OCI-LY3 (cell line): ENCODE measurements at regions not wholly inside any gene's neighbourhood (a gene's known extent, or its start where the extent isn't known, plus 50 kb on each side); places are given as distances from the start of the nearest gene placed in this dataset.

Experiments
- CTCF ChIP-seq: fragments of 200-600, 300-600 bp; sonication (generic); IDR thresholded peaks from 2 replicates; pipeline ENCODE4 v1.5.1; 2014; ENCODE audit warnings: antibody characterized with exemption, low read length, low read depth
- EZH2phosphoT487 ChIP-seq: fragments of 200-600 bp; shearing (Covaris generic); IDR thresholded peaks from 2 replicates; pipeline ENCODE4 v1.6.1; 2018; ENCODE audit warnings: antibody characterized with exemption, mixed run types, low read depth

- TF ChIP-seq CTCF = no peak
- TF ChIP-seq EZH2phosphoT487 = no peak
These were observed 152.9 kb downstream of the RNASET2 start for GRCh38 chr6:166803471-166803870.
